ENCODE measurements at regions not wholly inside any gene's neighbourhood (a gene's known extent, or its start where the extent isn't known, plus 50 kb on each side); places are given as distances from the start of the nearest gene placed in this dataset.
A peak's percentile ranks its signal among the peaks of the same experiment; 100 is the strongest.

DNA sequence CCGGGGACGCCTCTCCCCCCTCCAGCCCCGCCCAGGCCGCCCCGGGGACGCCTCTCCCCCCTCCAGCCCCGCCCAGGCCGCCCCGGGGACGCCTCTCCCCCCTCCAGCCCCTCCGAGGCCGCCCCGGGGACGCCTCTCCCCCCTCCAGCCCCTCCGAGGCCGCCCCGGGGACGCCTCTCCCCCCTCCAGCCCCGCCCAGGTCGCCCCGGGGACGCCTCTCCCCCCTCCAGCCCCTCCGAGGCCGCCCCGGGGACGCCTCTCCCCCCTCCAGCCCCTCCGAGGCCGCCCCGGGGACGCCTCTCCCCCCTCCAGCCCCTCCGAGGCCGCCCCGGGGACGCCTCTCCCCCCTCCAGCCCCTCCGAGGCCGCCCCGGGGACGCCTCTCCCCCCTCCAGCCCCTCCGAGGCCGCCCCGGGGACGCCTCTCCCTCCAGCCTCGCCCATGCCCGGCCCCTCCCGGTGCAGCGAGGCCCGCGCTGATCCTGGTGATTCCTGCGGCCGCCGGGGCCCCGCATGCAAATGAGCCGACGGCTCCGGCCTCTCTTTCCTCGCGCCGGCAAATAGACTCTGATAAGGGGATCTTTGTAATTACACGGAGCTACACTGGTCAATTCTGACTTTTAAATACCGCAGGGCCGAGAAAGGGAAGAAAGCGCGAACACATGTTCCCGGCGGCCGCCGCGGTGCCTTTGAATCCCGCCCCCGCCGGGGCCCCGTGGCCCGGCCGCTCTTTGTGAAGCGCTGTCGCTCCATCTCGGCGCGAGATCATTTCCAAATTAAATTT lies 114.7 kb upstream of the NKX1-1 start (continued):
- TF ChIP-seq ZBTB7A (IDR thresholded peaks at IDR 0.05; ENCODE audit: borderline replicate concordance, control insufficient read depth, low read depth, low read length): peak; percentile 35; the same call in 1 of the 2 replicates
- TF ChIP-seq KDM1A (IDR thresholded peaks at IDR 0.05): peak in 1 of 2 experiments; percentile 78; a peak in 2 of 4 replicates
- TF ChIP-seq, protein P1, sequence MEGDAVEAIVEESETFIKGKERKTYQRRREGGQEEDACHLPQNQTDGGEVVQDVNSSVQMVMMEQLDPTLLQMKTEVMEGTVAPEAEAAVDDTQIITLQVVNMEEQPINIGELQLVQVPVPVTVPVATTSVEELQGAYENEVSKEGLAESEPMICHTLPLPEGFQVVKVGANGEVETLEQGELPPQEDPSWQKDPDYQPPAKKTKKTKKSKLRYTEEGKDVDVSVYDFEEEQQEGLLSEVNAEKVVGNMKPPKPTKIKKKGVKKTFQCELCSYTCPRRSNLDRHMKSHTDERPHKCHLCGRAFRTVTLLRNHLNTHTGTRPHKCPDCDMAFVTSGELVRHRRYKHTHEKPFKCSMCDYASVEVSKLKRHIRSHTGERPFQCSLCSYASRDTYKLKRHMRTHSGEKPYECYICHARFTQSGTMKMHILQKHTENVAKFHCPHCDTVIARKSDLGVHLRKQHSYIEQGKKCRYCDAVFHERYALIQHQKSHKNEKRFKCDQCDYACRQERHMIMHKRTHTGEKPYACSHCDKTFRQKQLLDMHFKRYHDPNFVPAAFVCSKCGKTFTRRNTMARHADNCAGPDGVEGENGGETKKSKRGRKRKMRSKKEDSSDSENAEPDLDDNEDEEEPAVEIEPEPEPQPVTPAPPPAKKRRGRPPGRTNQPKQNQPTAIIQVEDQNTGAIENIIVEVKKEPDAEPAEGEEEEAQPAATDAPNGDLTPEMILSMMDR (IDR thresholded peaks at IDR 0.05 in 2 of 3, conservative IDR thresholded peaks at IDR 0.05 in 1 of 3; ENCODE audit: insufficient read depth in 2 of 3, low read depth in 1 of 3, low read length in 3 of 3): 0 out of 6 replicates have a peak, but pooled peaks of 1 of the 3 experiments have one; percentile 5
- peak; percentile 87 for TF ChIP-seq CXXC5 (CRISPR knock-in tag; IDR thresholded peaks at IDR 0.05)
- peak in 1 of 2 experiments; percentile 76; a peak in 2 of 4 replicates for TF ChIP-seq HDAC1 (IDR thresholded peaks at IDR 0.05)
- TF ChIP-seq ZNF143 (CRISPR knock-in tag; IDR thresholded peaks at IDR 0.05): peak; percentile 59; the same call in 1 of the 2 replicates

Data from K562 (cell line).